HL-60 (cell line): ENCODE measurements at regions not wholly inside any gene's neighbourhood (a gene's known extent, or its start where the extent isn't known, plus 50 kb on each side); places are given as distances from the start of the nearest gene placed in this dataset.

Experiments used
- DNase-seq, 2 experiments: peaks; one replicate each; pipeline ENCODE4 v3.0.0-alpha.2; 2010 to 2020; ENCODE audit warnings: low read depth in 1 of 2, low spot score in 1 of 2
- H3K27ac ChIP-seq: fragments of 250-450 bp; sonication (Bioruptor Pico); replicated peaks from 2 replicates; pipeline ENCODE4 v1.5.1; 2020; ENCODE audit warnings: mild to moderate bottlenecking, moderate library complexity
- H3K27me3 ChIP-seq: fragments of 250-450 bp; sonication (Bioruptor Pico); 2 replicates; pipeline ENCODE4 v1.5.1; 2021; ENCODE audit warnings: mild to moderate bottlenecking, moderate library complexity; ENCODE audit not compliant: insufficient read depth, poor library complexity, severe bottlenecking
- H3K4me3 ChIP-seq: replicated peaks from 2 replicates; pipeline ENCODE4 v1.5.1; 2011; ENCODE audit warnings: mild to moderate bottlenecking, control low read depth, low read length; ENCODE audit not compliant: insufficient read depth
- CTCF ChIP-seq: IDR thresholded peaks from one replicate; pipeline ENCODE4 v1.5.1; 2011; ENCODE audit warnings: low read length, control low read depth, inconsistent platforms; ENCODE audit not compliant: insufficient read depth
- GABPA ChIP-seq: IDR thresholded peaks from 2 replicates; pipeline ENCODE4 v1.6.1; 2012; ENCODE audit warnings: low read depth
- POLR2AphosphoS5 ChIP-seq: IDR thresholded peaks from 2 replicates; pipeline ENCODE4 v1.6.1; 2012; ENCODE audit warnings: low read depth
- SPI1 ChIP-seq: IDR thresholded peaks from 2 replicates; pipeline ENCODE4 v1.6.1; 2012; ENCODE audit warnings: low read depth, mild to moderate bottlenecking, borderline replicate concordance
- TF ChIP-seq, protein P1 (sequence below): IDR thresholded peaks from 2 replicates; pipeline ENCODE4 v1.6.1; 2012; ENCODE audit warnings: low read depth; ENCODE audit not compliant: insufficient replicate concordance

DNA sequence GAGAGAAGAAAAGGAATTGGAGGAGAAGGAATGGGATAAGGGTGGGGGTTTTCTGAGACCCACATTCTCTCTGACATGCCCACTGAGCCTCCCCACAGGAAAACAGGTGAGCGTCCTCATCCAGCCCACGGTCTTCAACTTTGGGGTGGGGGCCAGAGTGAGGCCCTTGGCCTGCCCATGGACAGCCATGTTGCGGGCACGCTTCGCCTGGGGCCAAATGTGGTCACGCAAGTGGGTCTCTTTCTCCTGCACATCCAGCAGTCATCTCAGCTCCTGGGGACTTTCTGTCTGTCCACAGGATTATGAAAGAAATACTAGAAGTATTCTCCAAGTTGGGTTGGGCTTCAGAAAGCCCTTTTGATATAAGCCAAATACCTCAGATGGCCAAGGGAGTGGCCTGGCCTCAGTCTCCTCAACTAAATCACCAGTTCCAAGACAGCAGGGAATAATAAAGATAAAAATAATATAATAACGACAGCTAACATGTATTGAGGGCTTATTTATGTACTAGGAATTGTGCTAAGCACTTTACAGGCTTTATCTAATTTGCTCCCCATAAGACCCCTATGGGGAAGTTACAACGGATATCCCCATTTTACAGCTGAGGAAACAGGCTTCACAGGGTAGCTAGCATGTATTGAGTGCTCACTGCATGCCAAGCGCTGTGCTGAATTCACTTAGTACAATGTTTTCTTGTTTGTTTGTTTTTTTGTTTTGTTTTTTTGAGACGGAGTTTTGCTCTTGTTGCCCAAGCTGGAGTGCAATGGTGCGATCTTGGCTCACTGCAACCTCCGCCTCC lies 57.2 kb upstream of the LBX1 start:
- H3K27me3 ChIP-seq = peaks cover 67% of the 10 kb centered on the region
- TF ChIP-seq POLR2AphosphoS5 (no peak), GABPA (no peak), SPI1 (no peak), CTCF (no peak)
- TF ChIP-seq, protein P1, sequence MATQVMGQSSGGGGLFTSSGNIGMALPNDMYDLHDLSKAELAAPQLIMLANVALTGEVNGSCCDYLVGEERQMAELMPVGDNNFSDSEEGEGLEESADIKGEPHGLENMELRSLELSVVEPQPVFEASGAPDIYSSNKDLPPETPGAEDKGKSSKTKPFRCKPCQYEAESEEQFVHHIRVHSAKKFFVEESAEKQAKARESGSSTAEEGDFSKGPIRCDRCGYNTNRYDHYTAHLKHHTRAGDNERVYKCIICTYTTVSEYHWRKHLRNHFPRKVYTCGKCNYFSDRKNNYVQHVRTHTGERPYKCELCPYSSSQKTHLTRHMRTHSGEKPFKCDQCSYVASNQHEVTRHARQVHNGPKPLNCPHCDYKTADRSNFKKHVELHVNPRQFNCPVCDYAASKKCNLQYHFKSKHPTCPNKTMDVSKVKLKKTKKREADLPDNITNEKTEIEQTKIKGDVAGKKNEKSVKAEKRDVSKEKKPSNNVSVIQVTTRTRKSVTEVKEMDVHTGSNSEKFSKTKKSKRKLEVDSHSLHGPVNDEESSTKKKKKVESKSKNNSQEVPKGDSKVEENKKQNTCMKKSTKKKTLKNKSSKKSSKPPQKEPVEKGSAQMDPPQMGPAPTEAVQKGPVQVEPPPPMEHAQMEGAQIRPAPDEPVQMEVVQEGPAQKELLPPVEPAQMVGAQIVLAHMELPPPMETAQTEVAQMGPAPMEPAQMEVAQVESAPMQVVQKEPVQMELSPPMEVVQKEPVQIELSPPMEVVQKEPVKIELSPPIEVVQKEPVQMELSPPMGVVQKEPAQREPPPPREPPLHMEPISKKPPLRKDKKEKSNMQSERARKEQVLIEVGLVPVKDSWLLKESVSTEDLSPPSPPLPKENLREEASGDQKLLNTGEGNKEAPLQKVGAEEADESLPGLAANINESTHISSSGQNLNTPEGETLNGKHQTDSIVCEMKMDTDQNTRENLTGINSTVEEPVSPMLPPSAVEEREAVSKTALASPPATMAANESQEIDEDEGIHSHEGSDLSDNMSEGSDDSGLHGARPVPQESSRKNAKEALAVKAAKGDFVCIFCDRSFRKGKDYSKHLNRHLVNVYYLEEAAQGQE = no peak
- no peak for DNase-seq
- no peak overlapping the region for H3K27ac ChIP-seq
- no peak overlapping the region for H3K4me3 ChIP-seq

DNA sequence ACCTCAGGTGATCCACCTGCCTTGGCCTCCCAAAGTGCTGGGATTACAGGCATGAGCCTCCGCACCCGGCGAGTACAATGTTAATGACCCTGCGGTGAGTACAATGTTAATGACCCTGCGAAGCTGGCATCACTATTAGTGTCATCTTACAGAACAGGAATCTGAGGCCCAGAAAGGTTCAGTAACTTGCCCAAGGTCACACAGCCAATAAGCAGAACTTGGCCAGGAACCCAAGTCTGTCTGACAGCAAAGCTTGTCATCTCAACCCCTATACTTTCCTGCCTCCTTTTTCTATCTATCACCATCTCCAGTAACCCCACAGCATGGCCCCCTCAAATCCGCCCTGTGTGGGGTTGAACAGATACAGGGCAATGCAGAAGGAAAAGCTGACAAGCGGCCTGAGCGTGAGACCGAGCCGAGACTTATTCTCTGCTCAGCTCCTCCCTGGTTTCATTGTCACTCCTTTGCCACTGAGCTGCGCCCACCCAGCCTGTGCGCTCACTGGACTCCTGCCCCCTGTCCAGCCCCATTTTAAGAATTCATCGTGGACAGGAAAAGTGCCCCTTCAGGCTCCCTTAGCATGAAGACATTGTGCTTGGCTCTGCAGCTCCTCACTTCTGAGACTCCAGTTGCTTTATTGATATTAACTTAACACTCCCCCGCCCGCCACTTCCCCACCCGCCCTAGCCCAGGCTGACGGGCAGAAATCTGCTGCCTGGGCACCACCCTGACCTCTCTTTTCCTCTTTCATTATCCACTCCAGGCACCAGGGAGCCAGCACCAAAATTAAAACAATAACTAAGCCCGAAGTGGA lies 58.1 kb upstream of the LBX1 start:
- H3K27ac ChIP-seq = no peak overlapping the region
- DNase-seq = no peak
- no peak for TF ChIP-seq POLR2AphosphoS5
- TF ChIP-seq, protein P1 = no peak
- TF ChIP-seq CTCF = no peak
- TF ChIP-seq SPI1 = no peak
- no peak for TF ChIP-seq GABPA
- peaks cover 71% of the 10 kb centered on the region for H3K27me3 ChIP-seq
- no peak overlapping the region for H3K4me3 ChIP-seq

DNA sequence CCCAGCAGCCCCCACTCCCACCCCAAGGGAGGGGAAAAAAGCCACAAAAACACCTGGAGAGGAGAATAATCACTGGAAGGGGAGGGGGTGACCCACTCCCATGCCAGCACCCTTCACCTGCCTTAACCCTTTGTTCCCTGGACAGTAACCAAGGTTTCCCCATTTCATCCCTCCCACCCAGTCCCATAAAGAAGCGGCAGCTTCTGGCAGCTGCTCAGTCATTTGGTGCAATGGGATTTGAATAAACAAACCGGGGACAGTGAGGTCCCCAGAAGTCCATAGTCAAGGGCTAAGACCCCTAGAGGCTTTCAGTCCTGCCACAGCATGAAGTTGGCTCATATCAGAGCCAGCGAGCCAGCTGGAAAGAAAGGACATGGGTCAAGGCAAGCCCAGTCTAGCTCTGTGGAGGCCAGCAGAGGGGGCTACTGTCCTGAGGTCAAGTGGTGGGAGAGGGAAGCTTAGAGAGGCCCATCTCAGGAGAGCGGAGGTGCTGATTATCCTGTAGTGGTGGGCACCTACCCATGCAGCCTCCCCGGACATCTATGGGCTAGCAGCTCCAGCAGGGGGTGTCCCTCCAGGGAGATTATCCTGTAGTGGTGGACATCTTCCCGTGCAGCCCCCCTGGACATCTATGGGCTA lies 58.9 kb upstream of the LBX1 start:
- no peak for DNase-seq
- H3K27me3 ChIP-seq = peaks cover 71% of the 10 kb centered on the region
- no peak overlapping the region for H3K4me3 ChIP-seq
- no peak overlapping the region for H3K27ac ChIP-seq
- TF ChIP-seq, protein P1 = no peak
- TF ChIP-seq CTCF (no peak), GABPA (no peak), SPI1 (no peak), POLR2AphosphoS5 (no peak)
